GM19467 (cell line): ENCODE measurements at regions not wholly inside any gene's neighbourhood (a gene's known extent, or its start where the extent isn't known, plus 50 kb on each side); places are given as distances from the start of the nearest gene placed in this dataset.
"Not testable (repeated sequence)": the region's sequence is repeated elsewhere in the genome, so short reads cannot be mapped to it uniquely, and the experiment has no call there.

ENCODE experiments used
- ATAC-seq: cut with Tn5 transposase; IDR thresholded peaks from one replicate; pipeline ENCODE4 v1.9.1; 2021; ENCODE audit warnings: mild to moderate bottlenecking, moderate library complexity; ENCODE audit not compliant: unreplicated experiment

- ATAC-seq, result not testable (repeated sequence)
These were observed 2912.5 kb downstream of the RPIA start for GRCh38 chr2:91603996-91604395.

GRCh38 chr2:91604629-91605028 is 2913.2 kb downstream of the RPIA start:
- not testable (repeated sequence) for ATAC-seq

- not testable (repeated sequence) for ATAC-seq
These were observed 2932.3 kb downstream of the RPIA start for GRCh38 chr2:91623739-91624138.

- ATAC-seq, result not testable (repeated sequence)
These were observed 2937.0 kb downstream of the RPIA start for GRCh38 chr2:91628471-91628870.

GRCh38 chr2:91657193-91657592 is 2965.7 kb downstream of the RPIA start:
- not testable (repeated sequence) for ATAC-seq

- not testable (repeated sequence) for ATAC-seq
These were observed 2966.9 kb downstream of the RPIA start for GRCh38 chr2:91658336-91658735.

GRCh38 chr2:91659189-91659916 is 2967.9 kb downstream of the RPIA start:
- ATAC-seq, result not testable (repeated sequence)

- peak; percentile 100 for ATAC-seq
These were observed 2968.4 kb downstream of the RPIA start for GRCh38 chr2:91659917-91660275.

GRCh38 chr2:91667341-91667740 is 2975.9 kb downstream of the RPIA start:
- ATAC-seq, result not testable (repeated sequence)

GRCh38 chr2:91685541-91685940 is 2994.1 kb downstream of the RPIA start:
- not testable (repeated sequence) for ATAC-seq

- not testable (repeated sequence) for ATAC-seq
These were observed 2994.6 kb downstream of the RPIA start for GRCh38 chr2:91686046-91686445.
